ENCODE measurements at regions not wholly inside any gene's neighbourhood (a gene's known extent, or its start where the extent isn't known, plus 50 kb on each side); places are given as distances from the start of the nearest gene placed in this dataset.
"Not testable (repeated sequence)": the region's sequence is repeated elsewhere in the genome, so short reads cannot be mapped to it uniquely, and the experiment has no call there.

DNA sequence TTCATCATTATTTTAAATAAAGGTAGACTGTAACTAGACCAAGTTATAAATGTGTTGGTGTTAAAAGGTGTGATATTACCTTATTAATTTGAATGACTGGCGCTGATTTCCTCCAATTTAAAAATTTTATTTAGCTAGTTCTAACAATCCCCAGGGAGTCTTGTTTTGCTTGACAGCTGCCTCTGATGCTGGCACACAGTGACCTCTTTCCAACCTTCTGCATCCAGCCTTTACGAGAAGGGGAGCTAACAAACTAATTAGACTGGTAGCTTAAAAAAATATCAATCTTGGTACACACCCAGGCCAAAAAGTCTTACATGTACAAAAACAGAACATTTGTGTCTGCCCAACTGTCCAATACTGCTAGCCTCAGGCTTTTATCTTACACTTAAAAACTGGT, 51.8 kb upstream of the ENPEP start:
- no peak for DNase-seq (ENCODE audit: low read depth)
- no peak overlapping the region for H3K4me3 ChIP-seq (ENCODE audit: low read depth, low read length)

DNA sequence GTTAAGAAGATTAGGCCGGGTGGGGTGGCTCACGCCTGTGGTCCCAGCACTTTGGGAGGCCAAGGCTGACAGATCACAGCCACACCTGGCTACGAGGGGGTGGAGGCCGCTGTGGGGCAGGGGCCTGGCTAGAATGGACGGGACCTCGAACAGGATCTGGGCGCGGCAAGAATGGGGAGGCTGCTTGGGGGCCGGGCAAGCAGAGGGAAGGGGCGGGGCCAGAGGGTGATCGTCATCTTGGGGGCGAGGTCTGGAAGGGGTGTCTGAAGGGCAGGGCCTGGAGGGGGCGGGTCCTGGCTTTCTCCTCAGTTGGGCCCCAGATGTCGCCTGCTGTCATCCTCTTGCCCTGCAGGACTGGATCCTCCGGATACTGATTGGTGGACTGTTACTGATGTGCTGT, 57.3 kb upstream of the ENPEP start:
- no peak for DNase-seq (ENCODE audit: low read depth)

DNA sequence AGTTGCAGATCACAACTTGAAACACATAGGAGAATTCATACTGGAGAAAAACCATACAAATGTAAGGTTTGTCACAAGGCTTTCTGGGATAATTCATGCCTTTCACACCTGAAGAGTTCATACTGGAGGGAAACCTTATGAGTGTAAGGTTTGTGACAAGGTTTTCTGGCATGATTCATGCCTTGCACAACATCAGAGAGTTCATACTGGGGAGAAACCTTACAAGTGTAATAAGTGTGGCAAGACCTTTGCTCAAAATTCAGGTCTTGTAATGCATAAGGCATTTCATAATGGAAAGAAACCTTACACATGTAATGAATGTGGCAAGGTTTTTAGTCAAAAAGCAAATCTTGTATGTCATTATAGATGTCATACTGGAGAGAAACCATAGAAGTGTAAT, 58.8 kb upstream of the ENPEP start:
- H3K4me3 ChIP-seq (ENCODE audit: low read depth, low read length): no peak overlapping the region
- no peak for DNase-seq (ENCODE audit: low read depth)

More for the DNA sequence above, 57.3 kb upstream of the ENPEP start:
- H3K4me3 ChIP-seq (ENCODE audit: low read depth, low read length): no peak overlapping the region

DNA sequence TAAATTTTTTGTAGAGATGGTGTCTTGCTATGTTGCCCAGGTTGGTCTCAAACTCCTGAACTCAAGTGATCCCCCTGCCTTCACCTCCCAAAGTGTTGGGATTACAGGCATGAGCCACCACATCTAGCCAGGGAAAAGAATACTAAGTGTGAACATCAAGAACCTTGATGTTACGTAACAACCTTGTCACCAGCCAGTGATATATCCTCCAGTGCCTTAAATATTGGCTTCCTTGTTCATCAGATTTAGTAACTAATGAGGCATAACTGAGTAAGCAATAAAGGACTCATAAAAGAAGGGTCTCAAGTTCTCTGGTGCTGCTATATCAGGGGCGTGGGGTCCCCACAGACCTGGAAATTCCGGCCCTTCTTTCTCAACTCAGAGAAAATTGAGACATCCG, 60.5 kb upstream of the ENPEP start:
- H3K4me3 ChIP-seq (ENCODE audit: low read depth, low read length): no peak overlapping the region
- no peak for DNase-seq (ENCODE audit: low read depth)

DNA sequence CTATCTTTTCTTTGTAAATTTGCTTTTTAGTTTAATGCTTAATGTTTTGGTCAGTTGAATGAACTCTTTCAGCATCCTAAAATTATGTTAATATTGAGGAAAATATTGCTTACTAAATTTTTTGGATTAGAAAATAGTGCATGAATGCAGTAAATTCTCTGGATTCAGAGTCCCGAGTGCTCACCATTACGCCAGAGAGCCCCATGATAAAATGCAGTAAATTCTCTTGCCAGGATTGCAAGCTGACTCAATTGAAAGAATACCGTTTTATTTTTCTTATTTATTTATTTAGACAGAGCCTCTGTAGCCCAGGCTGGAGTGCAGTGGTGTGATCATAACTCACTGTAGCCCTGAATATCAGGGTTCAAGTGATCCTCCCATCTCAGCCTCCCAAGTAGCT, 60.9 kb upstream of the ENPEP start:
- no peak overlapping the region for H3K4me3 ChIP-seq (ENCODE audit: low read depth, low read length)
- DNase-seq (ENCODE audit: low read depth): no peak

DNA sequence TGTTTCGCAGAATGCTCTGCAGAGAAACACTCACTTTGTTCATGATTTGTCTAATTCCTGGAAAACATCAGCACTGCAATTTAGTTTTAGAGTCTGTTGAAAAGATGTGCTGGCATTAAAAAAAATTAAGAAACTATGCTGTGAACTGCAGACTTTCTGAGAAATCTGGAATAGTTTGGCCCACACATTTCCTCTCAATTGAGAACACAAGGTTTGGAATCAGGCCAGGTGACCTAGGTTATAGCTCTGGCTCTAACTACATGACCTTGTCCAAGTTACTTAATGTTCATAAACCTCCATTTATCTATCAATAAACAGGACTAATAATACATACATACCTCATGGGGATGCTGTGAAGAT, 61.4 kb upstream of the ENPEP start:
- no peak overlapping the region for H3K4me3 ChIP-seq (ENCODE audit: low read depth, low read length)
- DNase-seq (ENCODE audit: low read depth): no peak

DNA sequence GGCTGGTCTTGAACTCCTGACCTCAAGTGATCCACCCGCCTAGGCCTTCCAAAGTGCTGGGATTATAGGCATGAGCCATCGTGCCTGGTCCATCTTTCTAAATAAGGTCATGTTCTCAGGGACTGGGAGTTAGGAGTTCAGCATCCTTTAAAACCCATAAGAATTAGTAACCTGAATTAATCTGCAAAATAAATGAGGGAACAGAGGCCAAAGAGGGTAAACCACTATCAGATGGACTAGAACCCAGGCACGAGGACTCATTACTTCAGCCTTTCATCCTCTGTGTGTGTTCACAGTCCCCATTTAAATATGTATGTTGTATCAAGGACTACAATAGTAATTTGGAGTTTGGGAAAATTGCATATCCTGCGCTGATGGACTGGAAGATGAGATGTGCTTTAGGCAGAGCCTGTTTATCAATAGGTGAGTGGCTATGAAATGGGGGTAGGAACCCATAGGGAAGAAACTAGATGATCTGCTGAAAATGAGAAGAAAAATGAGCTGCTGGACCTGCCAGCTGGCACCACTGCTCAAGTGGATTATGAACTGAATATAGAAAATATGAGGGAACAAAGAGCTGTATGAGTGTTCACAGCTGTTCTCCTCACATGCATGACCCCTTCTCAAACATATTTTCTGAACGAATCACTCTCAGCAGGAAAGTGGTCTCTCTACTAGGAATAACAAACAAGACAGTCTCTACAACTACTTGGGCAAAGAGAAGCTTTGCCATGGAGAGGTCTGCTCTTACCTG, 62.0 kb upstream of the ENPEP start:
- peak; percentile 41 for DNase-seq (ENCODE audit: low read depth)
- not testable (repeated sequence) for H3K4me3 ChIP-seq (ENCODE audit: low read depth, low read length)

DNA sequence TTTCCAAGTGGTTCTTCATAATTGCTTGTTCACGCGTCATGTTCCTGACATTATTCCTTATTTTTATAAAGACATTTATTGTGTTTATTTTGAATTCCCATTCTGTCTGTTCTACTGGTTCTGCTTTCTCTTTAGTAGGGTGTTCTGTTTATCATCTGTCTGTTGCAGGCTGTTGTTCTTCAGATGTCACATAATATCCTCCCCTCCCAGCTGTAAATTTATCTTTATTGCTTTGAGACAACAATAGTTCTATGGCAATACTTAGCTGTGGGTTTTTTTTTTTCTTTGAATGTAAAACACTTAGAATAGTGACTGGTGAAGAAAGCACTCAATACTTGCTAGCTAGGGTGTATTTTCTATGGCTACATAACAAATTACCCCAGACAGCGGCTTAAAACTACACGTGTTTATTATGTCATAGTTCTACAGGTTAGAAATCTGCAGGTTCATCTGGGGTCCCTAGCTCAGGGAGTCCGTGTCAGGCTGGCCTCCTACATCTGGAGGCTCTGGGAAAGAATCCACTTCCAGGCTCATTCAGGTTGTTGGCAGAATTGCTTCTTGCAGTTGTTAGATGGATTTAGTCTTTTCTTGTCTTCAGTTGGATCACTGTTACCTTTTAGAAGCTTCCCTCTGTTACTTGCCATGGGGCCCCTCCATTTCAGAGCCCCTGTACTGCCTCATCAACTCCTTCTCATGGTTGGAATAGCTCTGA, 63.4 kb upstream of the ENPEP start:
- no peak overlapping the region for H3K4me3 ChIP-seq (ENCODE audit: low read depth, low read length)

DNA sequence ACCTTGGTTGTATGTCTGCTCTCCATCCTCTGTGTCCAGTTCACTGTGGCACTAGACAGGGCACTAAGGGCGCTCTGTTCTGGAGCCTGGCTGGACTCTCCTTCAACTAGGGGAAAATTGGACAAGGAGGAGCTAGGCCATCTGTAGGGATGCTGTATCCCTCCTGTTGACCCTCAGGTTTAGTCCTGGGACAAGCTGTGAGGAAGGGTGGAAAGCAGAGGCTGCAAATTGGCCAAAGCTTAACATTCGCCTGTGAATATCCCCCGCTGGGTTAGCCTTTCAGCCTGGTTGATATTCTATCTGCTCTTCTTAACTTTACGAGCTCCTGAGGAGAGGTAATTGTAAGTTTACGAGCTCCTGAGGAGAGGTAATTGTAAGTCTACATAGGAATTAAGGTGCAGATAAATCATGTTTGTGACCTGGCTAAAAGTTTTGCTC, 64.4 kb upstream of the ENPEP start:
- DNase-seq (ENCODE audit: low read depth): no peak
- H3K4me3 ChIP-seq (ENCODE audit: low read depth, low read length): no peak overlapping the region

More for the DNA sequence above, 63.4 kb upstream of the ENPEP start:
- DNase-seq (ENCODE audit: low read depth): no peak

DNA sequence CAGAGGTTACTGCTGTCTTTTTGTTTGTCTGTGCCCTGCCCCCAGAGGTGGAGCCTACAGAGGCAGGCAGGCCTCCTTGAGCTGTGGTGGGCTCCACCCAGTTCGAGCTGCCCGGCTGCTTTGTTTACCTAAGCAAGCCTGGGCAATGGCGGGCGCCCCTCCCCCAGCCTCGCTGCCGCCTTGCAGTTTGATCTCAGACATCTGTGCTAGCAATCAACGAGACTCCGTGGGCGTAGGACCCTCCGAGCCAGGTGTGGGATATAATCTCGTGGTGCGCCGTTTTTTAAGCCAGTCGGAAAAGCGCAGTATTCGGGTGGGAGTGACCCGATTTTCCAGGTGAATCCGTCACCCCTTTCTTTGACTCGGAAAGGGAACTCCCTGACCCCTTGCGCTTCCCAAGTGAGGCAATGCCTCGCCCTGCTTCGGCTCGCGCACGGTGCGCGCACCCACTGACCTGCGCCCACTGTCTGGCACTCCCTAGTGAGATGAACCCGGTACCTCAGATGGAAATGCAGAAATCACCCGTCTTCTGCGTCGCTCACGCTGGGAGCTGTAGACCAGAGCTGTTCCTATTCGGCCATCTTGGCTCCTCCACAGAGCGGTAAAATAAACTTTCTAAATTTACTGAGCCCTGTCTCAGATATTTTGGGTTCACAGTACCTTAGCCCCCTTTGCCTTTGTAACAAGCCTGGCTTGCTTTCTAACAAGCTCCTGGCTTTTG, 64.9 kb upstream of the ENPEP start:
- H3K4me3 ChIP-seq (ENCODE audit: low read depth, low read length); DNase-seq (ENCODE audit: low read depth): not testable (repeated sequence)

DNA sequence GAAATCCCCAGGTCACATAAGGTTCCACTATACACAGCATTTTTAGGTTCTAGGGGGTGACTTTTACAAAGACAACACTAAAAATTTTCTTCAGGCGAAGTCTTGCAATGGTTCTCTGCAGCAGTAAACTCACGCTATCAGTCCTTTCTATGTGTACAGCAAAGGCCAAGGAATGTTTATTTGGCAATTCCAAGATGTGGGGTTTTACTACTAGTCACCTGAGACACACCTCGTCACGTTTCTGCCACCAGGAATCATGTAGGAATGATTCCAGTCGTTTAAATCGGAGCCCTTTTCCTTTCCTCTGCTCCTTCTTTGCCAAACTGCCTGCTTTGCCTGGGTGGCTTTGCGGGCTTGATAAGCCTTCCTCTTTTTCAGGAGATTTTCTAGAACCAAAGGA, 75.9 kb upstream of the ENPEP start:
- DNase-seq (ENCODE audit: low read depth): no peak

DNA sequence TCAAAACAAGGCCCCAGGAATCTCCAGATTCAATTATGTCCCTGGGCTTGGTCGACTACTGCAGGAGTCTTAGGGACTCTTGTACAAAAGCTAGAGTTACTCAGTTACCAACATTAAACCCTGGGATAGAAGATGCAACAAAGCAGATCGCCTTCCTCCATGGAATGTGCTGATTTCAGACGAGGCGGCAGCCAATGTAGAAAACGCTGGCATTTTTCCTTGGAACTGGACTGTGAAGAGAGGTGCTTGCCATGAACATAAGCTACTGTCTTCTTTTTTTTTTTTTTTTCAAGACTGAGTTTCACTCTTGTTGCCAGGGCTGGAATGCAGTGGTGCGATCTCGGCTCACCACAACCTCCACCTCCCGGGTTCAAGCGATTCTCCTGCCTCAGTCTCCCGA, 76.9 kb upstream of the ENPEP start:
- not testable (repeated sequence) for DNase-seq (ENCODE audit: low read depth); H3K4me3 ChIP-seq (ENCODE audit: low read depth, low read length)

More for the DNA sequence above, 75.9 kb upstream of the ENPEP start:
- H3K4me3 ChIP-seq (ENCODE audit: low read depth, low read length): no peak overlapping the region

DNA sequence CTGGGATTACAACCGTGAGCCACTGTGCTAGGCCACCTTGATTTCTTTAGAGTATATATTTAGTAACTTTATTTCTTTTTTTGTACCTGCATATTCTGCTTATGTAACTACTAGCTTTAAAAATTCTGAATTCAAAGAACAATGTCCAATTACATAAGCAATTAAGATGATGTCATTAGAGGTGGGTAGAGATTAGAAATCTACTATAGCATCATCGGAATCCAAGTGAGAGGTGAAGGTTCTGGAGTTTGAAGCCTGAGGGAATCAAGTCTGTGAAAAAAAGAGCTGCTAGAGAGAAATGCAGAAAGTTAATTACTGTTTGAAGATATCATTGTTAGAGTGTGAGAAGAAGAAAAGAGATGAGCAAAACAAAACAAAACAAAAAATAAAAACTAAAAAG, 79.0 kb upstream of the ENPEP start:
- no peak for DNase-seq (ENCODE audit: low read depth)
- H3K4me3 ChIP-seq (ENCODE audit: low read depth, low read length): no peak overlapping the region

DNA sequence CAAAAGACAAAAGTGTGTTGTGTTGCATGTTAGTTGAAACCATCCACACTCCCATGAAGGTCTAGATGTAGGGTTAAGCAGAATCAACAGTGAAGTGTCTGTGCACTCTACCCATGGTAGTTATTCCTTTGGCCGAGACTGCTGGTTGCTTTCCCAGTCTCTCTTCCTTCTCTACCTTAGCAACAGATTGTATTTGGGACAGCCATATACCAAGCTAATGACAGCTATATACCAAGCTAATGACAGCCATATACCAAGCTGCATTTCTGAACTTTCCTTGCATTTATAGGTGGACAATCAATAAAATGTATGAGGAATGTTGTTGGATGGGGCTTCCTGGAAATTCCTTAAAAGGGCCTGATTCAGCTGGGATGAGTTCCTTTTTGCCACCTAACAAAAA, 80.5 kb upstream of the ENPEP start:
- DNase-seq (ENCODE audit: low read depth): no peak
- no peak overlapping the region for H3K4me3 ChIP-seq (ENCODE audit: low read depth, low read length)

DNA sequence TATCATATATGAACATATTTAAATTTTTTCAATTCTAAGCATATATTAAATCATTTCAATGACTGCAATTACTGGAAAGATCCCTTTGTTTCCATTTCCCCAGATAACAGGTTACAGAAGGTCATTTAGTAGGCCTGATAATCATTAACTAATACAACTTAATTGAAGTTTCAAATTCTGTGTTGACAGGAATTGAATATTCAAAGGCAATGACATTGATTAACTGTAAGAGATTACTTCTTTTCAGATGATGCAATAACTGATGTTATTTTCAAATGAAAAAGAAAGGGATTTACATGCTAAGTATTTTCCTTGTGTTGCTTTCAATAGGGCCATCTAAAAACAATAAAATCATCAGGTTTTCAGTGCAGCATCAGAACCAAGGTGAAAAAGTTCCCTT, 81.1 kb upstream of the ENPEP start:
- H3K4me3 ChIP-seq (ENCODE audit: low read depth, low read length): no peak overlapping the region
- DNase-seq (ENCODE audit: low read depth): no peak

DNA sequence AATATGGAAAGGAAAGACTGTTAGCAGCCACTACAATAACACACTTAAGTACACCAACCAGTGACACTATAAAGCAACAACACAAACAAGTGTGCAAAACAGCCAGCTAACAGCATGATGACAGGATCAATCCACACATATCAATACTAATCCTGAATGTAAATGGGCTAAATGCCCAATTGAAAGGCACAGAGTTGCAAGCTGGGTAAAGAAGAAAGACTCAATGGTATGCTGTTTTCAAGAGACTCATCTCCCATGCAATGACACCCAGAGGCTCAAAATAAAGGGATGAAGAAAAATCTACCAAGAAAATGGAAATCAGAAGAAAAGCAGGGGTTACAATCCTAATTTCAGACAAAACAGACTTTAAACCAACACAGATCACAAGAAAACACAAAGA, 94.2 kb upstream of the ENPEP start:
- H3K4me3 ChIP-seq (ENCODE audit: low read depth, low read length): no peak overlapping the region
- DNase-seq (ENCODE audit: low read depth): no peak

DNA sequence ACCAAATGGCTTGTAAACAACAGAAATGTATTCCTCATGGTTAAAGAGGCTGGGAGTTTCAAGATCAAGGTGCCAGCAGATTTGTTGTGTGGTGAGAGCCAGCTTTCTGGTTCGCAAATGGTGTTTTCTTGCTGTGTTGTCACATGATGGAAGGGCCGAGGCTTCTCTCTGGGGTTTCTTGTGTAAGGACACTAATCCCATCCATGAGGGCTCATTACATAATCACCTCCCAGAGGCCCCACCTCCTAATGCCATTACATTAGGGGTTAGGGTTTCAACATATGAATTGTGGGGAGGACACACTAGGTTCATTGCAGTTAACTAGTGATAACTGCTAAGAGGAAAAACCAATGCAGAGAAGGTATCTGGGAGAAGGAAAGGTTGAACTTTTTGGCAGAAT, 103.5 kb upstream of the ENPEP start:
- no peak for DNase-seq (ENCODE audit: low read depth)

DNA sequence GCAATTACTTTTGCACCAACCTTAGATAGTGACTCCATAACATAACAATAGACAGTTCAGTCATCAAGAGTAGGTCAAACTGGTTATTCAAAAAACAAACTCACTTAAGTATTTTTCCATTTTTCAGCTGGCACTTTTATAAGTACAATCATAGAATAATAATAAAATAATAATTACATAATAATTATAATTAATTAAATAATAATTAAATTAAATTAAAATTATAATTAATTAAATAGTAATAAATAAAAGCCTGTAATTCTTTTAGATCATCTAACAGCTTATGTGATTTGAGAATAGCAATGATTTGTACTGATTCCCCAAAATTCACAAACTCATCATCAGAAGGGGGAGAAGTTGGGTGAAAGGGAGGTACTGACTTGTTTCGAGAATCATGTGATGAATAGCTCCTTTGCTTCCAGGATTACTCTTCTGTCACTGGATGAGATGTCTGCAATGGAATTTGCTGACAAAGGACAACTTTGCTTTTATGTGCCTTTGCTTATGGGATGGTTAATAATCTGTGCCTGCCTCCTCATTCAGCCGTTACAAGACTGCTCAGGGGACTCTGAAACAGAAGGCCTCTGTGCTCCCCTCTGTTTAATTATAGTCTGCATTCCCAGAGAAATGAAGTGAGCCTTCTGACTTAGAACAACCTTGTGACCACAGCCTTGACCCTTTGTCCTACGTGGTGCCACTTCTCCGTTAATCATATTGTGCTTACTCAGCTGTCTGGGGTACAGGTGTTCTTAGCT, 104.8 kb upstream of the ENPEP start:
- peak; percentile 55 for DNase-seq (ENCODE audit: low read depth)
- H3K4me3 ChIP-seq (ENCODE audit: low read depth, low read length): no peak overlapping the region

More for the DNA sequence above, 103.5 kb upstream of the ENPEP start:
- H3K4me3 ChIP-seq (ENCODE audit: low read depth, low read length): no peak overlapping the region

DNA sequence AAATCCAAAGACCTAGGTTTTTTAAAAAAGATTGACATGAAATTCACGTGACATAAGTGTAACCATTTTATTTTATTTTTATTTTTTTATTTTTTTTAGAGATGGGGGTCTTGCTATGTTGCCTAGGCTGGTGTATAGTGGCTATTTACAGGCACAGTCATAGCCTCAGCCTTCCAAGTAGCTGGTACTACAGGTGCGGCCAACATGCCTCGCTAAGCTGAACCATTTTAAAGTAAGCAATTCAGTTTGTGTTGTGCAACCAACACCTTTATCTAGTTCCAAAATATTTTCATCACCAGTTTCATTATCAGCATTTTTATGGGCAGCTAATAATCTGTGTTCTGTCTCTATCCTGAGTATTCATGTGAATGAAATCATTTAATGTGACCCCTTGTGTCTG, 107.5 kb upstream of the ENPEP start:
- DNase-seq (ENCODE audit: low read depth): no peak
- H3K4me3 ChIP-seq (ENCODE audit: low read depth, low read length): no peak overlapping the region

DNA sequence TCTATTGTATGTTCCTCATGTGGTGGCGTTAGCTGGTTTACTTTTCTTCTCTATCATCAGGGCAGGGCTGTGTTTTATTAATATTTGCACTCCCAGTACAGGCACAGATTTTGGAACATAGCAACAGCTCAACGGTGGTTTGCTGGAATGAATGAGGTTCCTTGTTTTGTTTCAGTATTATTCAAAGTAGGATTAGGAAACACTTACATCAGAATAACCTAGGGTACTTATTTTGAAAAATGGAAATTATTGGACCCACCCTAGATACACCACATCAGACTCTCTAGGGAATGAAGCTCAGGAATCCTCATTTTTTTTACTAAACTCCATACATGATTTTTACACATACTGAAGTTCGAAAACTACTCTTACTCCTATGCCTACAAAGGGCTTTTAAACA, 108.8 kb upstream of the ENPEP start:
- H3K4me3 ChIP-seq (ENCODE audit: low read depth, low read length): no peak overlapping the region
- no peak for DNase-seq (ENCODE audit: low read depth)
